GM19397 (cell line): ENCODE measurements at regions not wholly inside any gene's neighbourhood (a gene's known extent, or its start where the extent isn't known, plus 50 kb on each side); places are given as distances from the start of the nearest gene placed in this dataset.

ENCODE experiments used
- ATAC-seq: cut with Tn5 transposase; IDR thresholded peaks from one replicate; pipeline ENCODE4 v1.9.1; 2021; ENCODE audit warnings: mild to moderate bottlenecking, moderate library complexity; ENCODE audit not compliant: unreplicated experiment

DNA sequence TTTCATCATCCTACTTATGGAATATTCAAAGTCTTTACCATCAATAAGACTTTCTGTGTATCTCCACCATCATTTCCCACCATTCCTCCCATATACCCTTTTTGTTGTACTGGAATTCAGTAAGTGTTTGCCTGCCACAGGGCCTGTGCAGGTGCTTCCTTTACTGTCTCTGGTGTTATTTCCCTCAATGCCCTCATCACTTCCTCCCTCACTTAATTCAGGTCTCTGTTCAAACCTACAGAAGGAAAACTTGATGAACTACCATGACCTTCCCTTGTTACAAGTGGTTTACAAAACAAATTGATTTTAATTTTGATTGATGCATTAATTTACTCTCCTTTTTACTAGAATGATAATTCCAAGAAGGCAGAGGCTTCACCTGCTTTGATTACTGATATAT lies 159.5 kb upstream of the FAT4 start:
- ATAC-seq: no peak

DNA sequence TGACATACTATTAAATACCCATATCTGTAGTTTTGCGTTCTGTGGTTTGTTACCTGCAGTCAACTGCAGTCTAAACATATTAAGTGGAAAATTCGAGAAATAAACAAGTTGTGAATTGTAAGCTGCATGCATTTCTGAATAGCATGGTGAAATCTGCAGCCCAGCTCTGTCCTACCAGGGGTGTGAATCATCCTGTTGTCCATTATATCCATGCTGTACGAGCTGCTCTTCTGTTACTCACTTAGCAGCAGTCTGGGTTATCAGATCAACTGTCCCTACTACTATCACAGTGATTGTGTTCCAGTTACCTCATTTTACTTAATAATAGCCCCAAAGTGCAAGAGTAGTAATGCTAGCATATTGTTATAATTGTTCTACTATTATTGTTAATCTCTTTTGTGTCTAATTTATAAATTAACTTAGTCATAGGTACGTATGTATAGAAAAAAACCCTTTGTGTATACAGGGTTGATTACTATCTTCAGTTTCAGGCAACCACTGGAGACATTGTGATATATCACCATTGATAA lies 173.7 kb upstream of the FAT4 start:
- ATAC-seq: no peak

DNA sequence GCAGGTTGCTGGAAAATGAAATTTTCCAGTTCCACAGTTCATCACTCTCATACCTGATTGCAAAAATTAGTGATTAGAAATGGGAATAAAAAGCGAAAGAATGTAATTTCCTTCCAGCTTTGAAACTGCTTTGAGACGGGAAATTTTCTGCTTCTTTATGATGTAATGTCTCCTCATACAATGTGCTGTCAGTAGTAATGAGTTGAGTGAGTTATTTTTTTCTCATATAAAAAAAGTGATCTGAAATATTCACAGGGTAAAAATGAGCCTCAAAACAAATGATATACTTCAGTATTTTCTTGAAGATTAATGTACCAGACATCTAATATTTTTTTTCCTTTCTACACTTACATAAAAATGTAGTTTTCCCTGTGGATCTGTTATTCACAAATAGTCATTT lies 179.1 kb upstream of the FAT4 start:
- no peak for ATAC-seq

DNA sequence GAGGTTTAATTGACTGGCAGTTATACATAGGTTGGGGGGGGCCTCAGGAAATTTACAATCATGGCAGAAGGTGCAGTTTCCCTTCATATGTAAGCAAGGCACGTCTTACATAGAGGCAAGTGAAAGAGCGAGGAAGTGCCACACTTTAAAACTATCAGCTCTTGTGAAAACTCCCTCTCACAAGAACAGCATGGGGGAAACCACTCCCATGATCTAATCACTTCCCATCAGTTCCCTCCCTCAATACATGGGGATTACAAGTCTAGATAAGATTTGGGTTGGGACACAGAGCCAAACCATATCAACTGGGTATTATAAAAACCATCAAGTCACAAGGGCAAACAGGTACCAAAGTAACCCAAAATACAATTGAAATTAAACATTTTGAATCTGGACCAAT lies 182.0 kb upstream of the FAT4 start:
- ATAC-seq: no peak

DNA sequence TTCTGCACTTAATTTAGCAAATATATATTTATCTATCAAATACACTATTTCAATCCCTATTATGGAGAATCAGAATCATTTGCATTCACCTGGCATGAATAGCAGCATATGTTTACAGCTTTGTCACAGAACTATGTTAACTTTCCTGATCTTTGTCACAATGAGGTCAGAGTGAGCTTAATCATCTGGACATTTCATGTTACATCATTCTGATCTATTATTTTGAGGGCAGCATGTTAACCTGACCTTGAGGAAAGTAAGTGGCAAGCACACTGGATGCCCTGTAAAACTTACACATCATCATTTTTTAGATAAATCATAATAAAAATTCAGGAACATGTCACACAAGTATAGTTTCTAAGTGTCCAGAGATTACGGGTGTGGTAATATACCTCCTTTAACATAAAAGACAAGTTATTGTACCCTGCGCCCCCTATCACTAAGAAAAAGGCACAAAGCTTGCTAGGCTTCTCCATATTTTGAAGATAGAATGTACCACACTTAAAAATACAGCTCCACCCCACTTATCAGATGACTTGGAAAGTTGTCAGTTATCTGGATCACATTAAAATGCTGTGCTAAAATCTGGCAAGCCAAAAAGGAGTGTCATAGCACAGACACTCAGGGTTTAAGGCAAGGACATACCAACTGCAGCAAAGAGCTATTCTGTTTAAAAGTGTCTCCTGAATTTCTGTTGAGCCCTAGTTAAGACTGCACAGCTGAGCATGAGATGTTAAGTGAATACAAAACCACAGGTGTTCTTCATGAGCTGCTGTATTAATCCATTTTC lies 182.7 kb upstream of the FAT4 start:
- ATAC-seq: no peak

DNA sequence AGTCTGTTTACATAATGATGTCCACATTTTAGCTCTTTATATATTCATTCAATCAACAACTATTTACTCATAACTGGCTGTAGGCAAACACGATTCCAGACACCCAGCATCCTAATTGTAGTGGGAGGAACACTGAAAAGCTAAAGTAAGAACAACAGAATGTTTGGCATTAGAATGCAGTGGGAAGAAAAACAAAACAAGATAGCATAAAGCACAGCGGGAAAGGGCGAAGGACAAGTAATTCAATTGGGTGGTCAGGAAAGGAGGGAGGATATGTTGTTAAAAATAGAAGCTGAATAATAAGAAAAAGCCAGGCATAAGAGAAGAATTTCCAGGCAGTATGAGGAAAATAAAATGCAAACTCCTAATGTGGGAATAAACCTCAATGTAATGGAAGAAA lies 189.5 kb upstream of the FAT4 start:
- no peak for ATAC-seq

DNA sequence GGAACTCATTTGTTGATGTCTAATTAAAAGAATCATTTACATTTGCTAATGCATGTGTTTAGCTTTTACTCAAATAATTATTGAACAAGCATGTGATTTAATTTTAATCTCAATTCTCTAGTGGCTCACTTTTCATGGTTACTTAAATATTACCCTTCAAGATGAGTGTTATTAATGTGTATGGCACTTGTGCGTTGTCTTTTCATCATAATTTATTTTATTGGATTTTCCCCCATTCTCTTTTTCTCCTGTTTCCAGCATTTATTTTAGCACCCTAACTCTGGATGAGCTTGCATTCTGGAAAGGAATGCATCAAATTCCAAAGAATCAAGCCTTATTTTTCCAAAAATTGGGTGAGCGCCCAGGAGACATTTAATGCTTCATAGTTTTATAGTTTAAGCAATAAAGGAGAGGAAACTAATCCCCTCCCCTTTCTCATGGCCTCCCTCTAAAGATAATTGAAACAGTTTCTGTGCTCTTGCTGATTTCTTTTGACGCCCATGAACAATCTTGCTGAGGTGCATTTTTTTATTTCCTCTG lies 191.1 kb upstream of the FAT4 start:
- no peak for ATAC-seq

DNA sequence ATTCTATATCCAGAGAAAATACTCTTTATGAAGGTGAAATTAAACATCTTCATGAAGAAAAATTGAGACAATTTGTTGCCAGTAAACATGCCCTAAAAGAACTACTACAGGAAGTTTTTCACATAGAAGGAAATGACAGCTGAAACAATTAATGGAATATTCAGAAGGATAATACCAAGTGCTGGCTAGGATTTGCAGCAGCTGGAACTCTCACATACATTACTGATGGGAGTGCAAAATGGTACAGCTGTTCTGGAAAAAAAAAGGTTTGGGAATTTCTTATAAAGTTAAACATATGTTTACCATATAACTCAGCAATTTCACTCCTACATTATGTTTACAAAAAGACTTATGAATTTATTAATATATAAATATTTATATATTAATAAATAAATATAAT lies 193.2 kb upstream of the FAT4 start:
- no peak for ATAC-seq

DNA sequence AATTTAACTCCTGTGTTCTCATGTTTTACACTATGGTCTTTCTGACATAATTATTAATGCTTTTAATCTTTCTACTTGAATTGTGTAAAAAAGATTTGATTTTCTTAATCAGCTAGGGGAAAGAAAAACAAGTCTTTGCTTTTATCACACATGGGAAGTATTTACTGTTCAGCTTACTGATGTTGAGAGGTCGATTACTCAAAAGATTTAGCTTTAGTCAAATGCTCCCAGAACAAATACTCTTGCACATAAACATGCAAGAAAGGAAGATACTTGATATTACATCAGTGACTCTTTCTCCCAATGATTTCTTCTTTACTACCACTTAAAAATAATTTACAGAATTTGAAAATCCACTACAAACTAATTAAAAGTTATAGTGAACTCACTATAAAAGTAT lies 198.3 kb upstream of the FAT4 start:
- no peak for ATAC-seq

DNA sequence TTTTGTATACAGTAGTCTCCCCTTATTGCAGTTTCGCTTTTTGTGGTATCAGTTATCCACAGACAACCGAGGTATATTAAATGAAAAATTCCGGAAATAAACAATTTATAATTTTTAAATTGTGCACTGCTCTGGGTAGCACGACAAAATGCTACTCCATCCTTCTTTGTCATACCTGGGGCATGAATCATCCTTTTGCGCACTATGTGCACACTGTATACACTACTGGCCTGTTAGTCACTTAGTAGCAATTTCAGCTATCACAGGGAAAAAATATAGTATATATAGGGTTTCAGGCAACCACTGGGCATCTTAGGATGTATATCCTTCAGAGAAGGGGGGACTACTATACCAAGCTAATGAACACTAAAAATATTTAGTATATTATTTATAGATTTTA lies 198.8 kb upstream of the FAT4 start:
- ATAC-seq: no peak

DNA sequence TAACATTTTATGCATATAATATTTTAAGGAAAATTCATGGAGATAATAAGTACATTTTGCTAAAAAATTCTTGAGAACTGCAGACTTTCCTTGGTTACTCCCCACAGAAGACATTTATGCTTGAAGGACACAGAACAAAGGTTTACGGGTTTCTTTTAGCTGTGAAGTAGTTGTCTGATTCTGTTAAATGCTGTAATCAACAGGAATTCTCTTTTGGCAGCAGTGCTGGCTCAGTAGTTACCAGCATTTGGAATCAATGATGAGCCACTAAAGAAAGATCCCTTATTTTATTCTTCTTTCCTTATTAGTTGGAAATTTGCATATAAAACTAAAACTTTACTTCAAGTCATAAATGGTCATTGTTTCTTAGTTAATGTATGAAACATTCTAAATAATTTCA lies 199.3 kb upstream of the FAT4 start:
- ATAC-seq: no peak

DNA sequence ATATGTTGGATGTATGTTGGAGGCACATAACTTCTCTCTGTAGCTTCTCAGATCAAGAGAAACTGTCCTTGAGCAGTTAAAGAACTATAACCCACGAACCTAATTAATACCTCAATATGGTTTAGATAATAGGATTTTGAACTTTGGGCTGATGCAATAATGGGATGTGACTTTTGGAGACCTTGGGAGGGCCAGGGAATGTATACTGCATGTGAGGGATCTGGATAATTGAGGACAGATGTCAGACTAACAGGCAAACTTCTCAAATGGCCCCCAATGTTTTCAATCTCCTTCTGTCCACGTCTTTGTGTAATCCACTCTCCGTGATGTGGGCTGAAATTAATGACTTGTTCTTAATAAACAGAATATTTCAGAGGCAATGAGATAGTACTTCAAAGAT lies 202.2 kb upstream of the FAT4 start:
- no peak for ATAC-seq

DNA sequence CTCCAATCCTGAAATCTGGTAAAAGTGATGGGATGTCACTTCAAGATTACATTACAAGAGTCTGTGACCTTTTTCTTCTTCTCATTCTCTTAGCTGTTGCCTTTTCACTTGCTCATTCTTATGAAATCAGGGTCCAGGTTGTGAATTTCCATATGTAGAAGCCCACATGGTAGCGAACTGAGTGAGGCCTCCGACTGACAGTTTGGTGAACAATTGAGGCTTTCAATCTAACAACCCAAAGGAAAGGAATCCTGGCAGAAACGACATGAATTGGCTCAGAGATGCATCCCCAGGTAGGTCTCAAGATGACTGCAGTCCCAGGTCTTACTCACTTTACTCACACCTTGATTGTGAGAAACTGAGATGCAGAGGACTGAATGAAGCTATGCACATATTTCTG lies 203.4 kb upstream of the FAT4 start:
- ATAC-seq: no peak

DNA sequence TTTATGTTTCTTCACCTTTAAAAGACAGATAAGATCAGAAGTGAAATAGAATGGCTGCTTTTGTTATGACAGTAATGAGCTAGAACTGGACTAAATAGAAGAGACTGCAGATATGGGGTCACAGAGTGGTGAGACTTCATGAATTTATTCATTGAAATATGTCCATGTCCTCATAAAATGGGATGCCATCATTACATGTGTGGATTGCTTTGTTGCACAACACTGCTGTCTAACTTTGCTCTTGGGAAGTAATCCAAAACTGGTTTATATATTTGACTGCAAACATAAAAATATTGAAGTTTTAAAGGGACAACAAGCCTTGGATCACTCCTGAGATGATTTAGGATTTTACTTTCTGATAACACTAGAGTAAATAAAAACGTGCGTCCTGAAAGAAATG lies 209.2 kb upstream of the FAT4 start:
- no peak for ATAC-seq

DNA sequence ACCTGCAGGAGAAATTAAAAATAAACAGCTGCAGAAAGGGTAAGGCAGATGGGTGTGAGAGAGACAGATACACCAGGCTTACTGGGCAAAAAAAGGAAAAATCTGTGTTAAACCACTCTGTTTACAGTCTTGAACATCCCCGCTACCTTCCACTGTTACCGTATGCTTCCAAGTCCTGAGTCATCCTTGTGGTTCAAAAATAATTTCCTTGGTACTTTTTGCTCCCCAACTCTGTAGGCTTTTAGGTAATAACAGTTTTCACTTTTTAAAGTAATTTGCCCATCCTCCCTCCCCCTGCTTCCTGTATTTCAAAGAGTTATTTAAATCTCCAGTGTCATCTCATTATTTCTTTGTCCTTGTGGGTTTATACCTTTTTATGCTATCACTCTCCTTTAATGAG lies 210.1 kb upstream of the FAT4 start:
- no peak for ATAC-seq

DNA sequence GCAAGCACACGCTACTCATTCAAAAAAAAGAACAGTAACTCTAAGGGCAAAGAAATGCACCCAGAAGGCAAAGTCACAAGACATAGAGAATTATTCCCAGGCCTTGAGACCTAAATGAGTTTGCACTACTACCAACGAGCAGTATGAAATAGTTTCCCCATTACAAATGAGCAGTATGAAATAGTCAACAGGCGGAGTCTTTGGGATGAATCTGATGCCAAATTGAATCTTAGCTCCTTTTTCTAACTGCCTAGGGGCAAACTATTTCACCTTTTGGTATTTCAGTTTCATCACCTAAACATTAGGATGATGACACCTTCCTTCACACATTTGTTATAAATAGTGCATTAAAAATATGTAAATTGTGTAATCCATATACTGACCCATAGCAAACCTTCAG lies 213.0 kb upstream of the FAT4 start:
- no peak for ATAC-seq

DNA sequence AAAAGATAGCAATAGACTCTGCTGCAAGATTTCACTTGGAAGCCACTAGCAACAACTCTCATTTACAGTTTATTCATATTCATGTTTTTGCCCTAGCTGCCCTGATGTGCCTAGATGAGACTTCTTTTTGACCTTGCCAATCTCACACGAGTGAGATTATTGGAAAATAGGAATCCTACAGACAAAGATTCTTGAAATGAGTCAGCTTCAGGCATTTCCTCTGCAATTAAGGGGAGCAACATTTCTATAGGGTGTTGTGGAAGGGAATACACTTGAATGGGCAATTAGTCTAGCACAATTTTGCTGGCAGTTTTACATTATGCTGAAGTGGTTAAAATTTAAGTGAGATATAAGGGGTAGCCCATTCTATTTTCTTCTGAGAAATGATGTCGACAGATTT lies 217.0 kb upstream of the FAT4 start:
- ATAC-seq: no peak

DNA sequence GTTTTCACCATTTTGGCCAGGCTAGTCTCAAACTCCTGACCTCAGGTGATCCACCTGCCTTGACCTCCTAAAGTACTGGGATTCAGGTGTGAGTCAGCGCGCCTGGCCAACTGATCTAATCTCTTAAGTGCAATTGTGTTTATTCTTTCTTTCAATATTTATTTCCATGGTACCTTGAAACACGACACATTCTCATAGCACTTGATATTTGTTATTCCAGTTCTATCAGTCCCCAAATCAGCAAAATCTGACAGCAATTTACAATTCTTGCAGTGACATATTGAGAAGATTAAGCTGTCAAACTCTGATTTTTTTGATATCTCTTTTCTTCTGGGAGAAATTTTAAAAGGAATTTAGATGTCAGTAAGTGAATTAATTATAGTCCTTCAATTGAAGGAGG lies 218.1 kb upstream of the FAT4 start:
- no peak for ATAC-seq

DNA sequence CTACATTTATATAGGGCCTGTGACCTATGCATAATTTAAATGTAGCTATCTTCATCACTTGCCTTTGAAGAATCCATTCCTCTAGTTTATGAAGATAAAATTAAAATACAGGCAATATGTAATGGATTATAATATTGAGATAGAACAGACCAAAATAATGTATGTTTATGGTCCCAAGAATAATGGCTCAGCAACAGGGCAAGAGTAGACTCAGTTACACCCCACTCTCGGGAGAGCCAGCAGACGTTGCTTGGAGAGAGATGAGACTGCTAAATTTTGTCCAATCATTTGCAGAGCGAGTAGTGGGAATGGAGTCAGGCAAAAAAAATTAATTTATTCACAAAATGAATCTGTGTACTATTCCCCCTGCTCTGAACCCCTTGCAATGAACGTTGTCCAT lies 223.2 kb upstream of the FAT4 start:
- ATAC-seq: no peak

DNA sequence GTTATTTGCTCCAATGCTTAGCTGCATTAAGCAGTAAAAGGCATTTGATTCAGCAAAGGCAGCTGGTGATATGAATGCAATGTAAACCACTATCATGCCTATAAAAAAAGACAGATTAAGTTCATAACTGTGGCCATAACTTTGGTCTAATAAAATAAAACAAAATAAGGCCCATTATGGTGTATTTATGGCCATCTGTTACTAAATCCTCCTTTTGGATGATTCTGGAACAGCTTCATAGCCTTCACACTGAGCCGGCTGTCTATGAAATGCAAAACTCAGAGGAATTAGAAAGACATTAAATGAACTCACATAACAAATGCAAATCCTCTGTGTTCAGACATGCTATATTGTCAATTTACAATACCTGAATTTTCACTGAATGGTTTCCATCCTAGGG lies 223.7 kb upstream of the FAT4 start:
- ATAC-seq: no peak

DNA sequence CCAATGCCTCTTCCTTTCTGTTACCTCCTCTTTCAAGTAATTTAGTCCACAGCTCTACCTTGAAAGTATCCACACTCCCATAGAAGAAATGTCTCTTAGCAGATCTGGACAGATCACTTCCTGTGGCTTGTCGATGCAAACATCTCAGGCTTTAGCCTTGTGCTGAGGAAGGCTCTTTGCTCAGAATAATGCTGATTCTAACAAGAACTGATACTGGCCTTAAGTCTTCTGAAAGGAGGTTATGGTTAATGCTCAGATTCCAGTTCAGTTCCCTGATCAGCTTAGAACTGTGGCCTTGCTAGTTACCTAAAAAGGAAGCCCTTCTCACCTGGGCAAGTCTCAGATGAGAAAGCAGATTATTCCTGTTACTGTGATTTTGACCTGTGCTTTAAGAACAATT lies 230.1 kb upstream of the FAT4 start:
- ATAC-seq: no peak

DNA sequence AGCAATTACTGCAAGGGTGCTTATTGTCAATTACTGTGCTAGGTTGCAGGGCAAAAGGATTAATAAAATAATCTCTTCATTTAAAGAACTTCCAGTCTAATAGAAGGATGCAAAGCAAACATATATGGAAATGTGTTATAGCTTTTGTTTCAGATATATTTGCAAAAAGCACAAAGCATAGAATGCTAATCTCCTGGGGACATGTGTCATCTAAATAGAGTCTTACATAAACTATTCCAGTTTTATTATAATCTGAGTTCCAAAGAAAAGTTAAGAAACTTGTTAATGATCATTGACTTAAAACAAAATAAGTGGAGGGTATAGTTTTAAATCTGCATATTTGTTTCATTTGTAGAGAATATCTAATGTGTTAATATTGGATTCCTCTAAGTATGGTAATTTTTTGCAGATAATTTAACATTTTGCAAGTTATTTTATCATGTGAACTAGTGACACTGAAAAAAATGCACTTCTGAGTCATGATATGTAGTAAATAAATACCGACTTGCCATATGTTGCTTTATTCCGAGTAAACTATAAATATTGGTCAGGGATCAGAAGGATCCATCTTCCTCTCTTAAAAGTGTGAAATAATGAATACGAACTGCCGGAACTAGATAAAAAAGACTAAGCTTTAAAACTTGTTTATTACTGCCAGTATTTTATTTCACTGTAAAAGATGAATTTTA lies 231.9 kb upstream of the FAT4 start:
- no peak for ATAC-seq
